Common myeloid progenitor, CD34-positive (primary cell): ENCODE measurements at regions not wholly inside any gene's neighbourhood (a gene's known extent, or its start where the extent isn't known, plus 50 kb on each side); places are given as distances from the start of the nearest gene placed in this dataset.

Source experiments
- CTCF ChIA-PET: fragments of 350-600 bp; sonication (Branson Sonifier 250); formaldehyde crosslinking; loops from one replicate; lab custom pipeline; 2021; ENCODE audit warnings: antibody characterized with exemption; lab: Charles Lee
- POLR2A ChIA-PET: fragments of 350-600 bp; sonication (Branson Sonifier 250); formaldehyde crosslinking; loops from one replicate; lab custom pipeline; 2021; ENCODE audit warnings: antibody characterized with exemption; lab: Charles Lee
- DNase-seq, 3 donors: peaks; one replicate each; pipeline versions ENCODE4 v3.0.0 to v3.0.0-alpha.2; 2013
- H3K27ac ChIP-seq, 2 experiments: 1 replicate in 1 of 2; 2 replicates in 1 of 2; pipeline ENCODE4 v1.7.0; 2013; ENCODE audit warnings: inconsistent platforms in 2 of 2, low read length in 2 of 2, mild to moderate bottlenecking in 2 of 2, low read depth in 1 of 2, moderate library complexity in 1 of 2; ENCODE audit not compliant: severe bottlenecking in 2 of 2, insufficient read depth in 1 of 2, poor library complexity in 1 of 2
- H3K27me3 ChIP-seq, 5 experiments: replicated peaks in 2 of 5; 1 replicate in 3 of 5; 2 replicates in 2 of 5; pipeline versions ENCODE4 v1.6.1 to v1.7.0; 2013; ENCODE audit warnings: low read length in 4 of 5, mild to moderate bottlenecking in 2 of 5, moderate library complexity in 2 of 5, inconsistent platforms in 1 of 5; ENCODE audit not compliant: insufficient read depth in 5 of 5, control insufficient read depth in 4 of 5
- H3K36me3 ChIP-seq, 4 experiments: 1 replicate in 2 of 4; 2 replicates in 2 of 4; pipeline versions ENCODE4 v1.6.1 to v1.7.0; 2013; ENCODE audit warnings: low read length in 3 of 4, control low read depth in 1 of 4, mild to moderate bottlenecking in 1 of 4; ENCODE audit not compliant: control insufficient read depth in 4 of 4, insufficient read depth in 4 of 4
- H3K4me1 ChIP-seq, 4 experiments: 1 replicate in 3 of 4; 2 replicates in 1 of 4; pipeline versions ENCODE4 v1.6.1 to v1.7.1; 2013; ENCODE audit warnings: low read length in 3 of 4, mild to moderate bottlenecking in 3 of 4, control low read depth in 1 of 4, inconsistent platforms in 1 of 4, moderate library complexity in 1 of 4; ENCODE audit not compliant: control insufficient read depth in 4 of 4, insufficient read depth in 4 of 4; ENCODE audit errors: control extremely low read depth in 1 of 4
- H3K4me3 ChIP-seq, 7 experiments: 1 replicate in 4 of 7; 2 replicates in 3 of 7; pipeline versions ENCODE4 v1.5.1 to v1.7.0; 2013; ENCODE audit warnings: mild to moderate bottlenecking in 7 of 7, low read length in 6 of 7, moderate library complexity in 6 of 7, inconsistent platforms in 2 of 7, low read depth in 2 of 7, control low read depth in 1 of 7; ENCODE audit not compliant: insufficient read depth in 4 of 7, control insufficient read depth in 1 of 7; ENCODE audit errors: extremely low read depth in 1 of 7
- H3K9me3 ChIP-seq, 5 experiments: 1 replicate in 4 of 5; 2 replicates in 1 of 5; pipeline versions ENCODE4 v1.6.1 to v1.7.1; 2013; ENCODE audit warnings: low read length in 4 of 5, mild to moderate bottlenecking in 2 of 5, inconsistent platforms in 1 of 5, low read depth in 1 of 5, moderate library complexity in 1 of 5; ENCODE audit not compliant: control insufficient read depth in 4 of 5, insufficient read depth in 2 of 5; ENCODE audit errors: control extremely low read depth in 1 of 5
- WGBS: methylation state at CpG from one replicate; pipeline ENCODE4 v1.1.5; 2013; ENCODE audit not compliant: insufficient coverage; 5-methylcytosine and 5-hydroxymethylcytosine counted together

DNA sequence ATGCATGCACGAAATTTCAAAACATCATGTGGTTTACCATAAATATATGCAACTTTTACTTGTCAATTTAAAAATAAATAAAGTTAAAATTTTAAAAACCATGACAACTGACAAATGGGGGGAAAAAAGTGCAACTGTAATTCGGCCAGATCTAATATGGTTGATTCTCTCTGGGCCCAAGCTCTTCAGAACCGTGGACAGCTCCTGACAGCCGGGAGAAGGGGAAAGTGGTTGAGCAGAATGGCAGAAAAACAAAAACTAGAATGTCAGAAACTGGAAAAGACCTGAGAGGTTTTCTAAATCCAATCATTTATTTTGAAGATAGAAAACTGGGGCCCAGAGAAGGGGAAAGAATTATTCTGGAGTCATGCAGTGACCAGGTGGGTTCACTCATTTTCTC lies 126.6 kb downstream of the TMEM132E start:
- no peak overlapping the region for H3K27ac ChIP-seq
- POLR2A ChIA-PET: interaction anchor here (0.7 kb wide), 1 partner anchor 239 kb away, joined by 3 read pairs; no protein-coding TSS in a partner anchor
- H3K4me1 ChIP-seq: no peaks in the 10 kb centered on the region
- peak; percentile 19 to 58 (median 52) for DNase-seq
- no peaks in the 10 kb centered on the region for H3K36me3 ChIP-seq
- no peak overlapping the region for H3K4me3 ChIP-seq
- peaks cover 0 to 5% (median 2%) of the 10 kb centered on the region in 5 experiments for H3K27me3 ChIP-seq
- WGBS: 5% methylated on average over 3 of the region's 4 CpGs
- CTCF ChIA-PET: no interaction called here
- no peaks in the 10 kb centered on the region for H3K9me3 ChIP-seq

- CTCF ChIA-PET: interaction anchor here (0.6 kb wide), 1 partner anchor 25 kb away, joined by 3 read pairs; no protein-coding TSS in a partner anchor
- 25% methylated on average over 3 of the region's 3 CpGs for WGBS
Observed at GRCh38 chr17:34703533-34703932, 124.2 kb downstream of the TMEM132E start.

GRCh38 chr17:34699181-34699580 lies 119.8 kb downstream of the TMEM132E start:
- POLR2A ChIA-PET: no interaction called here
- no peaks in the 10 kb centered on the region for H3K9me3 ChIP-seq
- H3K27ac ChIP-seq: no peak overlapping the region
- no peak overlapping the region for H3K4me3 ChIP-seq
- WGBS: 43% methylated on average over 3 of the region's 4 CpGs
- H3K27me3 ChIP-seq: peaks cover 0 to 14% (median 0%) of the 10 kb centered on the region in 5 experiments
- CTCF ChIA-PET: no interaction called here
- no peaks in the 10 kb centered on the region for H3K4me1 ChIP-seq
- no peak for DNase-seq
- H3K36me3 ChIP-seq: no peaks in the 10 kb centered on the region

More at GRCh38 chr17:34703533-34703932, 124.2 kb downstream of the TMEM132E start:
- no peak overlapping the region for H3K27ac ChIP-seq
- H3K27me3 ChIP-seq: peaks cover 0 to 8% (median 0%) of the 10 kb centered on the region in 5 experiments
- H3K4me3 ChIP-seq: no peak overlapping the region
- no peaks in the 10 kb centered on the region for H3K4me1 ChIP-seq
- H3K9me3 ChIP-seq: no peaks in the 10 kb centered on the region
- no peaks in the 10 kb centered on the region for H3K36me3 ChIP-seq
- peak; percentile 49 to 79 (median 74) for DNase-seq
- POLR2A ChIA-PET: no interaction called here

GRCh38 chr17:34692920-34693319 lies 113.5 kb downstream of the TMEM132E start:
- CTCF ChIA-PET: no interaction called here
- Histone ChIP-seq H3K4me1 (no peaks in the 10 kb centered on the region), H3K4me3 (no peak overlapping the region), H3K27ac (no peak overlapping the region), H3K36me3 (no peaks in the 10 kb centered on the region), H3K27me3 (peaks cover 0 to 13% (median 2%) of the 10 kb centered on the region in 5 experiments), H3K9me3 (peaks cover 0 to 7% (median 2%) of the 10 kb centered on the region in 5 experiments)
- POLR2A ChIA-PET: no interaction called here
- peak in 1 of 3 donors; percentile 4 for DNase-seq
- no CpG with 5 or more reads among the region's 1 CpG for WGBS
